ENCODE measurements at regions not wholly inside any gene's neighbourhood (a gene's known extent, or its start where the extent isn't known, plus 50 kb on each side); places are given as distances from the start of the nearest gene placed in this dataset.

- no peak overlapping the region for H3K9ac ChIP-seq (ENCODE audit: insufficient read depth in 1 of 2, low read length in 2 of 2)
- H3K4me1 ChIP-seq (ENCODE audit: control insufficient read depth in 5 of 5, insufficient read depth in 5 of 5, low read length in 5 of 5), result peaks cover 0 to 10% (median 0%) of the 10 kb centered on the region in 5 donors
- no peaks in the 10 kb centered on the region for H3K36me3 ChIP-seq (ENCODE audit: control insufficient read depth in 4 of 4, insufficient read depth in 4 of 4, low read length in 4 of 4)
- no peak overlapping the region for H3K4me3 ChIP-seq
- no peak overlapping the region for H3K27ac ChIP-seq (ENCODE audit: low read depth in 1 of 2, low read length in 1 of 2)
- DNase-seq, result no peak
- TF ChIP-seq CTCF (IDR thresholded peaks at IDR 0.05; ENCODE audit: control extremely low read depth, extremely low read depth), result no peak
- ATAC-seq (ENCODE audit: insufficient read depth, low FRiP score), result no peak
- 77 to 84% methylated on average over 6 of the region's 6 CpGs for WGBS, 2 donors
- H3K27me3 ChIP-seq (ENCODE audit: control insufficient read depth in 3 of 3, insufficient read depth in 3 of 3, low read length in 2 of 3), result no peaks in the 10 kb centered on the region
- no peaks in the 10 kb centered on the region for H3K9me3 ChIP-seq (ENCODE audit: control insufficient read depth in 4 of 4, insufficient read depth in 3 of 4, low read length in 3 of 4)
These were observed 105.4 kb downstream of the ETAA1 start for GRCh38 chr2:67502346-67503065.

GRCh38 chr2:67503066-67503795, 106.1 kb downstream of the ETAA1 start:
- ATAC-seq (ENCODE audit: insufficient read depth, low FRiP score) (no peak), DNase-seq (no peak)
- no peak for TF ChIP-seq CTCF (IDR thresholded peaks at IDR 0.05; ENCODE audit: control extremely low read depth, extremely low read depth)
- Histone ChIP-seq H3K4me1 (ENCODE audit: control insufficient read depth in 5 of 5, insufficient read depth in 5 of 5, low read length in 5 of 5) (peaks cover 0 to 10% (median 0%) of the 10 kb centered on the region in 5 donors), H3K27ac (ENCODE audit: low read depth in 1 of 2, low read length in 1 of 2) (no peak overlapping the region), H3K9me3 (ENCODE audit: control insufficient read depth in 4 of 4, insufficient read depth in 3 of 4, low read length in 3 of 4) (no peaks in the 10 kb centered on the region), H3K9ac (ENCODE audit: insufficient read depth in 1 of 2, low read length in 2 of 2) (no peak overlapping the region), H3K27me3 (ENCODE audit: control insufficient read depth in 3 of 3, insufficient read depth in 3 of 3, low read length in 2 of 3) (no peaks in the 10 kb centered on the region), H3K4me3 (no peak overlapping the region), H3K36me3 (ENCODE audit: control insufficient read depth in 4 of 4, insufficient read depth in 4 of 4, low read length in 4 of 4) (no peaks in the 10 kb centered on the region)
- 71 to 86% methylated on average over 4 of the region's 4 CpGs for WGBS, 2 donors

- Histone ChIP-seq H3K4me1 (ENCODE audit: control insufficient read depth in 5 of 5, insufficient read depth in 5 of 5, low read length in 5 of 5) (peaks cover 0 to 14% (median 0%) of the 10 kb centered on the region in 5 donors), H3K27ac (ENCODE audit: low read depth in 1 of 2, low read length in 1 of 2) (no peak overlapping the region), H3K9me3 (ENCODE audit: control insufficient read depth in 4 of 4, insufficient read depth in 3 of 4, low read length in 3 of 4) (peaks cover 0 to 2% (median 0%) of the 10 kb centered on the region in 4 donors), H3K27me3 (ENCODE audit: control insufficient read depth in 3 of 3, insufficient read depth in 3 of 3, low read length in 2 of 3) (no peaks in the 10 kb centered on the region), H3K36me3 (ENCODE audit: control insufficient read depth in 4 of 4, insufficient read depth in 4 of 4, low read length in 4 of 4) (no peaks in the 10 kb centered on the region), H3K4me3 (no peak overlapping the region), H3K9ac (ENCODE audit: insufficient read depth in 1 of 2, low read length in 2 of 2) (no peak overlapping the region)
- DNase-seq (peak in 1 of 3 donors; percentile 45), ATAC-seq (ENCODE audit: insufficient read depth, low FRiP score) (no peak)
- TF ChIP-seq CTCF (IDR thresholded peaks at IDR 0.05; ENCODE audit: control extremely low read depth, extremely low read depth), result no peak
- 65 to 77% methylated on average over 3 of the region's 3 CpGs for WGBS, 2 donors
These were observed 113.6 kb downstream of the ETAA1 start for GRCh38 chr2:67510745-67511144.
